ENCODE measurements at regions not wholly inside any gene's neighbourhood (a gene's known extent, or its start where the extent isn't known, plus 50 kb on each side); places are given as distances from the start of the nearest gene placed in this dataset.

GRCh38 chr18:40738321-40738880, 1216.6 kb upstream of the PIK3C3 start:
- H3K4me1 ChIP-seq (ENCODE audit: control insufficient read depth in 1 of 2, low read depth in 2 of 2) = no peaks in the 10 kb centered on the region
- no peaks in the 10 kb centered on the region for H3K9me3 ChIP-seq
- H3K27me3 ChIP-seq (replicated peaks; ENCODE audit: insufficient read depth) = no peaks in the 10 kb centered on the region
- DNase-seq (ENCODE audit: low spot score) = no peak
- no peaks in the 10 kb centered on the region for H3K36me3 ChIP-seq
- no peak for TF ChIP-seq CTCF (IDR thresholded peaks at IDR 0.05)
- H3K4me3 ChIP-seq = no peak overlapping the region
- no peak for ATAC-seq (ENCODE audit: insufficient number of reproducible peaks, low FRiP score, low read depth)
- no peak overlapping the region for H3K27ac ChIP-seq

- no peaks in the 10 kb centered on the region for H3K4me1 ChIP-seq (ENCODE audit: control insufficient read depth in 1 of 2, low read depth in 2 of 2)
- no peaks in the 10 kb centered on the region for H3K36me3 ChIP-seq
- H3K9me3 ChIP-seq = no peaks in the 10 kb centered on the region
- no peaks in the 10 kb centered on the region for H3K27me3 ChIP-seq (replicated peaks; ENCODE audit: insufficient read depth)
- no peak for TF ChIP-seq CTCF (IDR thresholded peaks at IDR 0.05)
- no peak overlapping the region for H3K4me3 ChIP-seq
- ATAC-seq (ENCODE audit: insufficient number of reproducible peaks, low FRiP score, low read depth) (no peak), DNase-seq (ENCODE audit: low spot score) (no peak)
- no peak overlapping the region for H3K27ac ChIP-seq
Measured at GRCh38 chr18:40708726-40709125, 1246.3 kb upstream of the PIK3C3 start.

- no peaks in the 10 kb centered on the region for H3K27me3 ChIP-seq (replicated peaks; ENCODE audit: insufficient read depth)
- no peaks in the 10 kb centered on the region for H3K4me1 ChIP-seq (ENCODE audit: control insufficient read depth in 1 of 2, low read depth in 2 of 2)
- no peak for DNase-seq (ENCODE audit: low spot score)
- no peaks in the 10 kb centered on the region for H3K9me3 ChIP-seq
- H3K27ac ChIP-seq = no peak overlapping the region
- TF ChIP-seq CTCF (IDR thresholded peaks at IDR 0.05) = no peak
- H3K4me3 ChIP-seq = no peak overlapping the region
- H3K36me3 ChIP-seq = no peaks in the 10 kb centered on the region
- ATAC-seq (ENCODE audit: insufficient number of reproducible peaks, low FRiP score, low read depth) = no peak
Measured at GRCh38 chr18:40707797-40708196, 1247.2 kb upstream of the PIK3C3 start.

GRCh38 chr18:40698129-40698528, 1256.9 kb upstream of the PIK3C3 start:
- Histone ChIP-seq H3K27me3 (replicated peaks; ENCODE audit: insufficient read depth) (no peaks in the 10 kb centered on the region), H3K4me1 (ENCODE audit: control insufficient read depth in 1 of 2, low read depth in 2 of 2) (no peaks in the 10 kb centered on the region), H3K36me3 (no peaks in the 10 kb centered on the region), H3K9me3 (no peaks in the 10 kb centered on the region), H3K4me3 (no peak overlapping the region), H3K27ac (no peak overlapping the region)
- TF ChIP-seq CTCF (IDR thresholded peaks at IDR 0.05) = no peak
- ATAC-seq (ENCODE audit: insufficient number of reproducible peaks, low FRiP score, low read depth) (no peak), DNase-seq (ENCODE audit: low spot score) (no peak)

- Histone ChIP-seq H3K36me3 (no peaks in the 10 kb centered on the region), H3K4me1 (ENCODE audit: control insufficient read depth in 1 of 2, low read depth in 2 of 2) (no peaks in the 10 kb centered on the region), H3K27ac (no peak overlapping the region), H3K9me3 (no peaks in the 10 kb centered on the region), H3K27me3 (replicated peaks; ENCODE audit: insufficient read depth) (no peaks in the 10 kb centered on the region), H3K4me3 (no peak overlapping the region)
- TF ChIP-seq CTCF (IDR thresholded peaks at IDR 0.05) = no peak
- DNase-seq (ENCODE audit: low spot score) = no peak
- ATAC-seq (ENCODE audit: insufficient number of reproducible peaks, low FRiP score, low read depth) = no peak
Measured at GRCh38 chr18:40695526-40695925, 1259.5 kb upstream of the PIK3C3 start.
